ENCODE measurements at regions not wholly inside any gene's neighbourhood (a gene's known extent, or its start where the extent isn't known, plus 50 kb on each side); places are given as distances from the start of the nearest gene placed in this dataset.

DNA sequence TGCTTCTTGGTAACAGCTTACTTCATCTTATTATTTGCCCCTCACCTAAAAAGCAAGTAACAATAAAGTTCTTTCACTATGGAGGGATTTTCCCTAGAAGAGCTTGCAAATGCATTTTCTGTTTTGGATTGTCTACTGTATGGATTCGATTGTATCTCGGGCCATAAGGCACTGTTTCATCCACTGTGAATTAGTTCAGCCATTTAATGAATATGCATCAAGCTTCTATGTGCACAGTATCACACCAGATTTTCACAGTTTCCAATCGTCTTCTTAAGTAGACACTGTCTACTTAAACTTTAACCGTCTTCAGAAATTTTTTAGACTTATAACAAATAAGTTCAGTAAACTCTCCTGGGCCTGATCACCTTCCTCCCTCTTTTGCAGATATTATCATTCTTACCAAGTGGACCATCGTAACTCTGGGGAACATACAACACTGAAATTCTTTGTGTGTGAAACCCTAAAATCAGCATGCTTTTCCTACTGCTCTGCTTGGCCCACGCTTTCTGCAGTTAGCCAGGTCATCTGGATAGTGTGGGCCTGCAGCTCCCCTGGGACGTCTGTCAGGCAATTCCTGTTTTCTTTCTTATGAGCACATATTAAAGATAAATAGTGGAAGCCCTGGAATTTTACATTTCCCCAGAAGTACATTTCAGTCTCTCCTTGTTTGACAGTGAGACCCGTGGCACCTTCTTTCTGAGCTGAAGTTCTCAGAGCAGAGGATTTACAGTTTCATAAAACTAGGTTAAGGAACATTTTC, 136.5 kb upstream of the PDE10A start:
- H3K36me3 ChIP-seq = no peaks in the 10 kb centered on the region
- intact Hi-C loops (cut with DNase I) = no loop called here
- 72% methylated on average over 8 of the region's 8 CpGs for WGBS

DNA sequence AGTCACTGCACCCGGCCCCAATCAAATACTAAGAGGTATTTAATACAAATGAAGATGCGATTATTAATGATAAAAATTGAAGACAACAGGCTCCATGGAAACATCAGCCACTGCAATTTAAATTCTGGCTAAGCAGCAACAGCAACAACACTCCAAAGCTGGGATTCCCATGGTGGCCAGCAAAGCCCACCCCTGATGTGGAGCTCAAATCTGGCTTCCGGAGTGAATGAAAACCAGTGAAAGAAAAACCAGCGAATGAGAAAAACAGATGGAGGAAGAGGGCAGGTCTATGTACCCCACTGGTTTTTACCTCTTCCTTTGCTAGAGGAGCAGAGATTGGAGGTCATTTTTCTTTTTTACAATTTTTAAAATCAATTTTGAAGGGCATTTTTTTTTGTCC, 135.9 kb upstream of the PDE10A start:
- H3K4me1 ChIP-seq (replicated peaks) = no peaks in the 10 kb centered on the region
- H3K36me3 ChIP-seq = no peaks in the 10 kb centered on the region
- H3K9me3 ChIP-seq = no peaks in the 10 kb centered on the region
- H3K27ac ChIP-seq = no peak overlapping the region
- intact Hi-C loops (cut with DNase I) = no loop called here
- whole genome bisulfite sequencing = 93% methylated on average over 4 of the region's 4 CpGs
- H3K27me3 ChIP-seq (replicated peaks; ENCODE audit: insufficient read depth) = no peaks in the 10 kb centered on the region
- no peak overlapping the region for H3K4me3 ChIP-seq
- no peak for DNase-seq (ENCODE audit: low spot score)
- TF ChIP-seq POLR2A (IDR thresholded peaks at IDR 0.05) = no peak

More for the DNA sequence above, 136.5 kb upstream of the PDE10A start:
- Histone ChIP-seq H3K9me3 (no peaks in the 10 kb centered on the region), H3K27me3 (replicated peaks; ENCODE audit: insufficient read depth) (no peaks in the 10 kb centered on the region), H3K4me3 (no peak overlapping the region), H3K4me1 (replicated peaks) (no peaks in the 10 kb centered on the region), H3K27ac (no peak overlapping the region)
- TF ChIP-seq POLR2AphosphoS5 (IDR thresholded peaks at IDR 0.05) (no peak), POLR2A (IDR thresholded peaks at IDR 0.05) (no peak), CTCF (IDR thresholded peaks at IDR 0.05) (no peak)
- DNase-seq (ENCODE audit: low spot score) = no peak

DNA sequence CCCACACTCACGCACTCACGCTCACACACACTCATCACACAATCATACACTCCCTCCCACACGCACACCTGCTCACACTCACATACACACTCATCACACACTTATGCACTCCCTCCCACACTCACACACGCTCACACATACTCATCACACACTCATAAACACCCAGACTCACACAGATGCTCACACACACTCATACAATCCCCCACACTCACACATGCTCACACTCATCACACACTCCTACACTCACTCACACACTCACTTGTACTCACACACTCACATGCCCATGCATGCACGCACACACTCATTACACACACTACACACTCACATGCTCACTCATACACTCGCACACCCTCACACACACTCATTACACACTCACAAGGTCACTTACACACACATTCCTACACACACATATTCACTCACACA, 131.1 kb upstream of the PDE10A start:
- Histone ChIP-seq H3K27ac (no peak overlapping the region), H3K4me3 (no peak overlapping the region), H3K36me3 (no peaks in the 10 kb centered on the region), H3K9me3 (no peaks in the 10 kb centered on the region), H3K27me3 (replicated peaks; ENCODE audit: insufficient read depth) (no peaks in the 10 kb centered on the region), H3K4me1 (replicated peaks) (no peaks in the 10 kb centered on the region)
- intact Hi-C loops (cut with DNase I) = no loop called here
- DNase-seq (ENCODE audit: low spot score) = no peak
- TF ChIP-seq CTCF (IDR thresholded peaks at IDR 0.05) (no peak), POLR2A (IDR thresholded peaks at IDR 0.05) (no peak), POLR2AphosphoS5 (IDR thresholded peaks at IDR 0.05) (no peak)
- 90% methylated on average over 6 of the region's 6 CpGs for WGBS

GRCh38 chr6:165793287-165793825, 130.3 kb upstream of the PDE10A start:
- Histone ChIP-seq H3K27ac (no peak overlapping the region), H3K36me3 (no peaks in the 10 kb centered on the region), H3K27me3 (replicated peaks; ENCODE audit: insufficient read depth) (no peaks in the 10 kb centered on the region), H3K4me1 (replicated peaks) (no peaks in the 10 kb centered on the region), H3K9me3 (no peaks in the 10 kb centered on the region), H3K4me3 (no peak overlapping the region)
- TF ChIP-seq POLR2AphosphoS5 (IDR thresholded peaks at IDR 0.05) = no peak
- no peak for TF ChIP-seq CTCF (IDR thresholded peaks at IDR 0.05)
- no peak for TF ChIP-seq POLR2A (IDR thresholded peaks at IDR 0.05)
- whole genome bisulfite sequencing = 85% methylated on average over 10 of the region's 10 CpGs
- DNase-seq (ENCODE audit: low spot score) = no peak
- intact Hi-C loops (cut with DNase I) = no loop called here

DNA sequence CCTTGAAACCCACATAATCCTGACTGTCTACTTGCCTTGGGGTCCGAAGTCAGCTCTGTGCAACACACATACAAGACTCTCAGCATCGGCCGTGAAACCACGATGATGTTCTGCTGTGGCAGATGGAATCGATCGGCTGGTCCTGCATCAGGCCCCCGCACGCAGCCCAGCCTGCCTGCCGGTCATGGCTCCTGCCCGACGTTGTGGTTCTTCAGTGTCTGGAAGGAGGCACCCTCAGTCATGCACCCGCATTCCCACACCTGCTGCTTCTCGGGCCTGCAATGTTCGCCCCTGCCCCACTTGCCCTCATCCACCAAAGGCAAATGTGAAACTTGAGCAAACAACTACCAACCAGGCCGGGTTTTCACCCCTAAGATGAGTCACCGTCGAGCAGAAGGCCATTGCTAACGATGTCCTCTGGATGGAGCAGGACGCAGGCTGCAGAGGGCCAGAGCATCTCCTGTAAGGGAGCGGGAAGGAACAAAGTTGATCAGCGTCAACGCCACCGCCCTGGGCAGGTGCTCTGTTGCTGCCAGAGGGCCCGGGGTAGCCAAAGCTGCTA, 128.9 kb upstream of the PDE10A start:
- no peaks in the 10 kb centered on the region for H3K36me3 ChIP-seq
- no peak overlapping the region for H3K27ac ChIP-seq
- no peaks in the 10 kb centered on the region for H3K9me3 ChIP-seq
- intact Hi-C loops (cut with DNase I) = no loop called here
- TF ChIP-seq POLR2AphosphoS5 (IDR thresholded peaks at IDR 0.05) (no peak), POLR2A (IDR thresholded peaks at IDR 0.05) (no peak), CTCF (IDR thresholded peaks at IDR 0.05) (no peak)
- no peak overlapping the region for H3K4me3 ChIP-seq
- H3K4me1 ChIP-seq (replicated peaks) = no peaks in the 10 kb centered on the region
- 91% methylated on average over 24 of the region's 24 CpGs for WGBS
- no peaks in the 10 kb centered on the region for H3K27me3 ChIP-seq (replicated peaks; ENCODE audit: insufficient read depth)
- DNase-seq (ENCODE audit: low spot score) = no peak

Measured in prostate gland (tissue), 2 donors.